Mesenchymal stem cell (in vitro differentiated cells and primary cell): ENCODE measurements at regions not wholly inside any gene's neighbourhood (a gene's known extent, or its start where the extent isn't known, plus 50 kb on each side); places are given as distances from the start of the nearest gene placed in this dataset.

Experiments used
- DNase-seq: peaks from one replicate; pipeline ENCODE4 v3.0.0-alpha.2; 2013
- H2AFZ ChIP-seq: one replicate; pipeline ENCODE4 v1.6.1; 2013; ENCODE audit warnings: low read depth, mild to moderate bottlenecking, control low read depth, inconsistent platforms, low read length, moderate library complexity
- H2AK5ac ChIP-seq: 2 replicates; pipeline ENCODE4 v1.6.1; 2013; ENCODE audit warnings: low read length, moderate library complexity, mild to moderate bottlenecking, inconsistent platforms; ENCODE audit not compliant: severe bottlenecking
- H2BK120ac ChIP-seq: one replicate; pipeline ENCODE4 v1.6.1; 2013; ENCODE audit warnings: low read depth, mild to moderate bottlenecking, inconsistent platforms, low read length, moderate library complexity
- H2BK12ac ChIP-seq, 2 experiments: one replicate each; pipeline ENCODE4 v1.6.1; 2013; ENCODE audit warnings: inconsistent platforms in 2 of 2, low read length in 2 of 2, mild to moderate bottlenecking in 2 of 2, moderate library complexity in 2 of 2, control low read depth in 1 of 2
- H2BK15ac ChIP-seq: one replicate; pipeline ENCODE4 v1.6.1; 2013; ENCODE audit warnings: mild to moderate bottlenecking, low read depth, inconsistent platforms; ENCODE audit not compliant: poor library complexity, severe bottlenecking
- H2BK5ac ChIP-seq: 2 replicates; pipeline ENCODE4 v1.6.1; 2013; ENCODE audit warnings: low read depth, mild to moderate bottlenecking, low read length, control low read depth, inconsistent platforms; ENCODE audit not compliant: poor library complexity, severe bottlenecking
- H3K14ac ChIP-seq, 2 experiments: one replicate each; pipeline ENCODE4 v1.6.1; 2013; ENCODE audit warnings: inconsistent platforms in 2 of 2, low read length in 2 of 2, control low read depth in 1 of 2, mild to moderate bottlenecking in 1 of 2, moderate library complexity in 1 of 2
- H3K18ac ChIP-seq, 2 experiments: one replicate each; pipeline ENCODE4 v1.6.1; 2013; ENCODE audit warnings: inconsistent platforms in 2 of 2, low read length in 2 of 2, control low read depth in 1 of 2, low read depth in 1 of 2, mild to moderate bottlenecking in 1 of 2
- H3K23ac ChIP-seq, 2 experiments: one replicate each; pipeline ENCODE4 v1.6.1; 2013; ENCODE audit warnings: inconsistent platforms in 2 of 2, low read length in 2 of 2, mild to moderate bottlenecking in 2 of 2, moderate library complexity in 2 of 2, control low read depth in 1 of 2
- H3K27ac ChIP-seq: 2 replicates; pipeline ENCODE4 v1.5.1; 2013; ENCODE audit warnings: mild to moderate bottlenecking, moderate library complexity, low read length, control low read depth, inconsistent platforms; ENCODE audit not compliant: poor library complexity, severe bottlenecking
- H3K27me3 ChIP-seq, 2 experiments: 2 replicates each; pipeline versions ENCODE4 v1.6.1 to v1.7.0; 2013; ENCODE audit warnings: low read length in 2 of 2, mild to moderate bottlenecking in 2 of 2, moderate library complexity in 2 of 2, control low read depth in 1 of 2, inconsistent platforms in 1 of 2; ENCODE audit not compliant: control insufficient read depth in 1 of 2, insufficient read depth in 1 of 2
- H3K36me3 ChIP-seq, 2 experiments: 2 replicates each; pipeline versions ENCODE4 v1.6.1 to v1.7.0; 2013; ENCODE audit warnings: low read length in 2 of 2, control low read depth in 1 of 2, inconsistent platforms in 1 of 2, low read depth in 1 of 2, mild to moderate bottlenecking in 1 of 2; ENCODE audit not compliant: insufficient read depth in 2 of 2, control insufficient read depth in 1 of 2
- H3K4ac ChIP-seq, 2 experiments: one replicate each; pipeline ENCODE4 v1.6.1; 2013; ENCODE audit warnings: inconsistent platforms in 2 of 2, low read length in 2 of 2, mild to moderate bottlenecking in 2 of 2, moderate library complexity in 2 of 2, control low read depth in 1 of 2, low read depth in 1 of 2
- H3K4me1 ChIP-seq: 2 replicates; pipeline ENCODE4 v1.6.1; 2013; ENCODE audit warnings: low read depth, low read length, control low read depth; ENCODE audit not compliant: control insufficient read depth, insufficient read depth
- H3K4me2 ChIP-seq: 2 replicates; pipeline ENCODE4 v1.6.1; 2013; ENCODE audit warnings: low read length, mild to moderate bottlenecking, inconsistent platforms; ENCODE audit not compliant: poor library complexity, severe bottlenecking
- H3K4me3 ChIP-seq, 2 experiments: 2 replicates each; pipeline versions ENCODE4 v1.5.1 to v1.7.0; 2013; ENCODE audit warnings: low read length in 2 of 2, mild to moderate bottlenecking in 2 of 2, control low read depth in 1 of 2, low read depth in 1 of 2; ENCODE audit not compliant: insufficient read depth in 1 of 2
- H3K79me1 ChIP-seq: replicated peaks from 2 replicates; pipeline ENCODE4 v1.6.1; 2013; ENCODE audit warnings: mild to moderate bottlenecking, control low read depth, low read length, inconsistent platforms; ENCODE audit not compliant: poor library complexity, severe bottlenecking
- H3K9ac ChIP-seq: 2 replicates; pipeline ENCODE4 v1.7.0; 2013; ENCODE audit warnings: mild to moderate bottlenecking, low read length, moderate library complexity
- H3K9me3 ChIP-seq: 2 replicates; pipeline ENCODE4 v1.7.0; 2013; ENCODE audit warnings: mild to moderate bottlenecking, low read length; ENCODE audit not compliant: control insufficient read depth
- H4K8ac ChIP-seq: one replicate; pipeline ENCODE4 v1.6.1; 2013; ENCODE audit warnings: inconsistent platforms, mild to moderate bottlenecking, low read length, moderate library complexity
- H4K91ac ChIP-seq: one replicate; pipeline ENCODE4 v1.6.1; 2013; ENCODE audit warnings: mild to moderate bottlenecking, low read length, inconsistent platforms
- WGBS: methylation state at CpG from one replicate; pipeline ENCODE4 v1.1.7; 2013; ENCODE audit warnings: mixed read lengths; 5-methylcytosine and 5-hydroxymethylcytosine counted together

DNA sequence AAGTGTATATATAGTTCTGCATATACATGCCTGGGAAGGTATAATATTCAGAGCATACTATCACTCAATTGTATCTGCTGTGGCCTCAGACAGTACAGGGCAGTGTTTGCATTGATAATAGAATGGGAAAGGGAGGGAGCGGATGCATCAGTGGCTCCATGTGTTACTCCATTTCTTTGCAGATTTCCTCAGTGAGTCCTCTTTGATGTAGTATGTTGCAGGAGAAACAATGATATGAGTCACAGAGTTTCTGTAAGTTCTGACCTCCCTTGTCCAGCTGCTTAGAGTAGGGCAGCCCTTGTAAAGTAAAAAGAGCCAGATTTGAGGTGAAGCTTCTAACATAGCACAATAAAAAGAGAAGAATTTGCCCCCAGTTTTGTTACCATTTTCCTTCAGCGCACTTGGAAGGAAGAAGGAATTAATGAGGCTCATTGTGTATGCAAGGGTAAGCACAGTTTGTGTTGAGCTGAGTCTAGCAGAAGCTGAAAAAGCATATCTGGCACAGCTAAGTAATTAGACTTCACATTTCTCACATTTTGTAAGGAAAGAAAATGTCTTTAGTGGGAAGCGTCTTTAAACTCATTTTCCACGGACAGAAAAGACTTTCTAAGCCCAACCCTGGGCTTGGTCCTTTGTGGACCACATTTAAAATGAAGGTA lies 555.8 kb upstream of the IL12A start:
- Histone ChIP-seq H3K9me3 (no peaks in the 10 kb centered on the region), H2BK120ac (no peak overlapping the region), H2BK5ac (no peak overlapping the region), H3K4me3 (no peak overlapping the region), H2BK12ac (no peak overlapping the region), H3K23ac (no peak overlapping the region), H3K27ac (no peak overlapping the region), H2AK5ac (no peak overlapping the region), H3K4ac (no peak overlapping the region), H3K4me1 (no peaks in the 10 kb centered on the region), H4K8ac (no peak overlapping the region), H2BK15ac (no peak overlapping the region), H3K36me3 (no peaks in the 10 kb centered on the region), H3K14ac (no peak overlapping the region), H3K27me3 (peaks cover 0 to 6% of the 10 kb centered on the region in 2 experiments), H4K91ac (no peak overlapping the region), H3K9ac (no peak overlapping the region), H3K18ac (no peak overlapping the region), H2AFZ (no peak overlapping the region), H3K4me2 (no peak overlapping the region), H3K79me1 (no peaks in the 10 kb centered on the region)
- no peak for DNase-seq
- WGBS: 95% methylated on average over 4 of the region's 4 CpGs

DNA sequence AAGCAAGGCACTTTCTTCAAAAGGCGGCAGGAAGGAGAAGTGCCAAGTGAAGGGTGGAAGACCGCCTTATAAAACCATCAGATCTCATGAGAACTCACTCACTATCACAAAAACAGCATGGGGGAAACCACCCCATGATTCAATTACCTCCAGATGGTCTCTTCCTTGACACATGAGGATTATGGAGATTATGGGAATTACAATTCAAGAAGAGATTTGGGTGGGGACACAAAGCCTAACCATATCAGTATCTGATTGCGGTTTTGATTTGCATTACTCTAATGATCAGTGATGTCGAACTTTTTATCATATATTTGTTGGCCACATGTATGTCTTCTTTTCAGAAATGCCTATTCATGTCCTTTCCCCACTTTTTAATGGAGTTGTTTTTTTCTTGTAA lies 549.3 kb upstream of the IL12A start:
- Histone ChIP-seq H3K79me1 (no peaks in the 10 kb centered on the region), H3K36me3 (no peaks in the 10 kb centered on the region), H3K14ac (no peak overlapping the region), H3K18ac (no peak overlapping the region), H2AK5ac (no peak overlapping the region), H4K91ac (no peak overlapping the region), H2AFZ (no peak overlapping the region), H3K27me3 (peaks cover 0 to 8% of the 10 kb centered on the region in 2 experiments), H3K9ac (no peak overlapping the region), H4K8ac (no peak overlapping the region), H2BK120ac (no peak overlapping the region), H3K23ac (no peak overlapping the region), H2BK12ac (no peak overlapping the region), H3K9me3 (no peaks in the 10 kb centered on the region), H2BK15ac (no peak overlapping the region), H3K4ac (no peak overlapping the region), H3K4me1 (no peaks in the 10 kb centered on the region), H3K4me3 (no peak overlapping the region), H3K27ac (no peak overlapping the region), H2BK5ac (no peak overlapping the region), H3K4me2 (no peak overlapping the region)
- DNase-seq: no peak
- 100% methylated on average over 1 of the region's 4 CpGs for WGBS

DNA sequence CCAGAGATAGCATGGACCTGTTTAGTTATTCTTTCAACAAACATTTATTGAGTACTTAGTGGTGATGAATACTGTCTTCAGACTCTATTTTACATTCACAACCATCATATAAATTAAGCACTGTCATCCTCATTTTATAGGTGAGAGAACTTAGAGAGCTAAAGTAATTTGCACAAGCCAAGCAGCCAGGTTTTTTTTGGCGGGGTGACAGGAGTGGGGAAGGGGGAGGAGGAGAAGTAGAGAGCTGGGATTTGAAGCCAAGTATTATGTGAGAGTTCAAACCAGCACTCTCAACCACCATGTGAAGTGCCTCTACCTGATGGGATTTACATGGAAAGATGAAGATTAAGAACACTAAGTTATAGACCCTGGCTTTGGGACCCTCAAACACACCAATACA lies 547.4 kb upstream of the IL12A start:
- Histone ChIP-seq H3K9ac (no peak overlapping the region), H3K4me1 (no peaks in the 10 kb centered on the region), H2AFZ (no peak overlapping the region), H2BK15ac (no peak overlapping the region), H3K23ac (no peak overlapping the region), H3K4ac (no peak overlapping the region), H3K27me3 (peaks cover 0 to 4% of the 10 kb centered on the region in 2 experiments), H2BK5ac (no peak overlapping the region), H3K14ac (no peak overlapping the region), H2AK5ac (no peak overlapping the region), H3K36me3 (no peaks in the 10 kb centered on the region), H3K18ac (no peak overlapping the region), H3K4me2 (no peak overlapping the region), H2BK120ac (no peak overlapping the region), H3K79me1 (no peaks in the 10 kb centered on the region), H3K4me3 (no peak overlapping the region), H4K8ac (no peak overlapping the region), H3K9me3 (no peaks in the 10 kb centered on the region), H3K27ac (no peak overlapping the region), H4K91ac (no peak overlapping the region), H2BK12ac (no peak overlapping the region)
- DNase-seq: no peak
- 57% methylated on average over 1 of the region's 1 CpG for WGBS

DNA sequence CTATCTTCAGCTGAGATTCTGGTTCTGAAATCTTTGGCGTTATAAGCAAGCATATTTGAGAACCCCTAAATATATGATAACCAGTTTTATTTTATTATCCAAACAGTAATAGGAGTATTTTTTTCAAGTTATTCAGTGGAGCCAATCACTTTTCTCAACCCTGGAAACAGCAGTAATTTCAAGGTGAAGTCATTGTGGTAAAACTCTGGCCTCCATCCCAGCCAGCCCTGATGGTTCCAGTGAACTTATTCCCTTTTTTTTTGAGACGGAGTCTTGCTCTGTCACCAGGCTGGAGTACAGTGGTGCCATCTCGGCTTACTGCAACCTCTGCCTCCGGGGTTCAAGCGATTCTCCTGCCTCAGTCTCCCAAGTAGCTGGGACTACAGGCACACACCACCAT lies 545.4 kb upstream of the IL12A start:
- no peak overlapping the region for H4K91ac ChIP-seq
- no peaks in the 10 kb centered on the region for H3K36me3 ChIP-seq
- H2BK12ac ChIP-seq: no peak overlapping the region
- H3K14ac ChIP-seq: no peak overlapping the region
- H2BK15ac ChIP-seq: no peak overlapping the region
- no peak overlapping the region for H2AK5ac ChIP-seq
- H3K9ac ChIP-seq: no peak overlapping the region
- no peak overlapping the region for H2BK5ac ChIP-seq
- no peak for DNase-seq
- H2AFZ ChIP-seq: no peak overlapping the region
- no peak overlapping the region for H3K4me3 ChIP-seq
- H3K4me2 ChIP-seq: no peak overlapping the region
- H3K4me1 ChIP-seq: no peaks in the 10 kb centered on the region
- no peak overlapping the region for H3K18ac ChIP-seq
- no peaks in the 10 kb centered on the region for H3K79me1 ChIP-seq
- H3K27me3 ChIP-seq: peaks cover 0 to under 1% of the 10 kb centered on the region in 2 experiments
- no peak overlapping the region for H3K4ac ChIP-seq
- no peak overlapping the region for H3K23ac ChIP-seq
- H4K8ac ChIP-seq: no peak overlapping the region
- no peak overlapping the region for H2BK120ac ChIP-seq
- no peaks in the 10 kb centered on the region for H3K9me3 ChIP-seq
- H3K27ac ChIP-seq: no peak overlapping the region
- whole genome bisulfite sequencing: 96% methylated on average over 4 of the region's 5 CpGs
